Astrocyte of the spinal cord (primary cell): ENCODE measurements at regions not wholly inside any gene's neighbourhood (a gene's known extent, or its start where the extent isn't known, plus 50 kb on each side); places are given as distances from the start of the nearest gene placed in this dataset.
A peak's percentile ranks its signal among the peaks of the same experiment; 100 is the strongest.

Source experiments
- DNase-seq: peaks from one replicate; pipeline ENCODE4 v3.0.0; 2011; ENCODE audit warnings: low read depth, low spot score
- H3K4me3 ChIP-seq: 2 replicates; pipeline ENCODE4 v1.5.1; 2011; ENCODE audit warnings: low read depth, mild to moderate bottlenecking, low read length, moderate library complexity
- CTCF ChIP-seq: IDR thresholded peaks from 2 replicates; pipeline ENCODE4 v1.5.1; 2012; ENCODE audit warnings: low read depth, mild to moderate bottlenecking, low read length, inconsistent platforms
- in situ Hi-C: cut with HindIII; loops from 2 replicates; pipeline ENCODE4 v1.10.0; 2017; ENCODE audit warnings: low sequenced_read_pairs

- in situ Hi-C loops, result no loop called here
- no peak overlapping the region for H3K4me3 ChIP-seq
- TF ChIP-seq CTCF, result peak; percentile 62
- peak; percentile 87 for DNase-seq
Measured at GRCh38 chr12:92570056-92570753, 132.6 kb upstream of the PLEKHG7 start.

GRCh38 chr12:92568691-92569090 is 134.1 kb upstream of the PLEKHG7 start:
- DNase-seq, result no peak
- in situ Hi-C loops, result no loop called here
- TF ChIP-seq CTCF, result no peak
- no peak overlapping the region for H3K4me3 ChIP-seq

- TF ChIP-seq CTCF, result no peak
- DNase-seq, result no peak
- in situ Hi-C loops, result no loop called here
- no peak overlapping the region for H3K4me3 ChIP-seq
Measured at GRCh38 chr12:92566448-92567019, 136.3 kb upstream of the PLEKHG7 start.

- H3K4me3 ChIP-seq, result no peak overlapping the region
- no peak for TF ChIP-seq CTCF
- in situ Hi-C loops, result no loop called here
- no peak for DNase-seq
Measured at GRCh38 chr12:92563819-92564218, 139.0 kb upstream of the PLEKHG7 start.

GRCh38 chr12:92562063-92562734 is 140.6 kb upstream of the PLEKHG7 start:
- H3K4me3 ChIP-seq, result no peak overlapping the region
- no peak for DNase-seq
- no peak for TF ChIP-seq CTCF
- in situ Hi-C loops, result no loop called here

GRCh38 chr12:92561543-92561899 is 141.3 kb upstream of the PLEKHG7 start:
- peak; percentile 96 for DNase-seq
- in situ Hi-C loops, result no loop called here
- H3K4me3 ChIP-seq, result no peak overlapping the region
- no peak for TF ChIP-seq CTCF
